Suprapubic skin (tissue), 3 donors: ENCODE measurements at regions not wholly inside any gene's neighbourhood (a gene's known extent, or its start where the extent isn't known, plus 50 kb on each side); places are given as distances from the start of the nearest gene placed in this dataset.

Experiments used
- CTCF ChIP-seq, 2 donors: fragments of 200-600 bp in 1 of 2; fragments of 450-650 bp in 1 of 2; sonication (generic) in 1 of 2; IDR thresholded peaks; one replicate each; pipeline ENCODE4 v1.5.1; 2016 to 2019; ENCODE audit warnings: antibody characterized with exemption in 2 of 2, mild to moderate bottlenecking in 1 of 2, moderate library complexity in 1 of 2
- POLR2A ChIP-seq, 2 donors: fragments of 450-650 bp; IDR thresholded peaks; one replicate each; pipeline ENCODE4 v1.6.1; 2017; ENCODE audit warnings: antibody characterized with exemption in 2 of 2, mild to moderate bottlenecking in 2 of 2, moderate library complexity in 2 of 2

GRCh38 chr13:80656512-80656904, 315.6 kb upstream of the SPRY2 start:
- TF ChIP-seq CTCF (IDR thresholded peaks at IDR 0.05), result no peak
- TF ChIP-seq POLR2A (IDR thresholded peaks at IDR 0.05), result no peak
